ENCODE measurements at regions not wholly inside any gene's neighbourhood (a gene's known extent, or its start where the extent isn't known, plus 50 kb on each side); places are given as distances from the start of the nearest gene placed in this dataset.
"Not testable (repeated sequence)": the region's sequence is repeated elsewhere in the genome, so short reads cannot be mapped to it uniquely, and the experiment has no call there.

DNA sequence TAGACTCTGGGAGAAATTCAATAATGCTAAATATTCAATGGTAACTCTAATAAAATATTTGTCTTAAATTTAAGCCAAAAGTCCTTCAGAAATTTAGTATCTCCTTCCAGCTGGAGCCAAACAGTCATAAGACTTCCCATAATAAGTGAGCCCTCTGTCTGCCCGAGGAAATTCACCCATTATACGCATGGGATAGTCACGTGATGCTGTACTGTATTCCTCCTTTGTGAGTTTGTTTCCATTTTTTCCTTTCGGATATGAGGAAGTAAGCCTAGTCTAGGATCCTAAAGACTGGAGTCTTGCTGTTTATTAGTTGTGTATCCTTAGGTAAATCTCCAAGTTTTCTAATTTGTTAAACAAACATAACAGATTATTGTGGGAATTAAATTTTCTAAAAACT is 110.4 kb upstream of the PLAAT1 start:
- no peak for DNase-seq

DNA sequence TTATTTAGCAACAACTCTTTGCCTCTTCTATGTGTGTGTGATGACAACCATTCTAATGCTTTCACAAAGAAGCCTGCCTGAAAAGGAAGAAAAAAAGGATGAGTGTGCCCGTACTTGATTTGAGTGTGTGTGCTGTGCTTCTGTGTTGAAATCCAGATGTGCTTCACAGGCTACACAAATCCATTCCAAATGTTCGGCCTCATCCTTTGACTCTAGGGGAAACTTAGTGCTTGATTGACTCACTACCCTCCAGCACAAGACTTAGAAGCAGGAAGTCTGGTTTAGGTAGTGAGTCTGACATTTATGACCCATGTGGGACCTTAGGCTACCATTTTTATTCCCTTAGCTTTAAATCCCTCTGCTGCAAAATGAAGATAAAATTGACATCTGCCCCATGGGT is 108.8 kb upstream of the PLAAT1 start:
- DNase-seq, result no peak

GRCh38 chr3:193132964-193133363 is 108.1 kb upstream of the PLAAT1 start:
- peak; percentile 28 for DNase-seq

DNA sequence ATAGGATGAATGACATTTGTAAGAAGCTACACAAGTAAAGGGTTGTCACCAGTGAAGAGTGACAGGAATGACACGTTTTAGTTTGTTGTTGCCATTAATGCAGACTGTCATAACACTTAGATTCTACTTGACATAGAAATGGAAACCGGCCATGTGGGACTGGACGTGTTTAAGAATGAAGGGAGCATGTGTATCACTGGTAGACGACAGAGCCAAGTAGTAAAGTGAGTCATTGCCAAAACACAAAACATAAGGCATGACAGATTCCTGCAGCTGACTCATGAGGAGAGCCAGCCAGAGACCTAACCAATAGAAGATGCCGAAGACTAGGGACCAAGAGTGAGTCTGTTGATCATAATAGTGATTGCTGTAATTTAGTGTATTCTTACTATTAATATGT is 106.2 kb upstream of the PLAAT1 start:
- DNase-seq, result peak; percentile 34

GRCh38 chr3:193140381-193140780 is 100.6 kb upstream of the PLAAT1 start:
- no peak for DNase-seq

DNA sequence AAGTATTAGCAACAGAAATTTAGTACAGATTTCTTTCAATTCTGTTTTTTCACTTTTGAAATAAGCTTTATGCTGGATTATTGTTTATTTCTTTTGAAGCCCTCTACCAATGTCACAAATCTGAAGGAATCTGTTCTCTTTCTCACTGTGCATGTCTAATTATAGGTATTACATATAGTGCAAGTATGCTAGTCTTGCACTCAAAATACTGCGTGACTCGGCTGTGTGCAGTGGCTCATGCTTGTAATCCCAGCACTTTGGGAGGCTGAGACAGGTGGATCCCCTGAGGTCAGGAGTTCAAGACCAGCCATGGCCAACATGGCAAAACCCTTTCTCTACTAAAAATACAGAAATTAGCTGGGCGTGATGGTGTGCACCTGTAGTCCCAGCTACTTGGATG is 95.8 kb upstream of the PLAAT1 start:
- DNase-seq, result no peak

DNA sequence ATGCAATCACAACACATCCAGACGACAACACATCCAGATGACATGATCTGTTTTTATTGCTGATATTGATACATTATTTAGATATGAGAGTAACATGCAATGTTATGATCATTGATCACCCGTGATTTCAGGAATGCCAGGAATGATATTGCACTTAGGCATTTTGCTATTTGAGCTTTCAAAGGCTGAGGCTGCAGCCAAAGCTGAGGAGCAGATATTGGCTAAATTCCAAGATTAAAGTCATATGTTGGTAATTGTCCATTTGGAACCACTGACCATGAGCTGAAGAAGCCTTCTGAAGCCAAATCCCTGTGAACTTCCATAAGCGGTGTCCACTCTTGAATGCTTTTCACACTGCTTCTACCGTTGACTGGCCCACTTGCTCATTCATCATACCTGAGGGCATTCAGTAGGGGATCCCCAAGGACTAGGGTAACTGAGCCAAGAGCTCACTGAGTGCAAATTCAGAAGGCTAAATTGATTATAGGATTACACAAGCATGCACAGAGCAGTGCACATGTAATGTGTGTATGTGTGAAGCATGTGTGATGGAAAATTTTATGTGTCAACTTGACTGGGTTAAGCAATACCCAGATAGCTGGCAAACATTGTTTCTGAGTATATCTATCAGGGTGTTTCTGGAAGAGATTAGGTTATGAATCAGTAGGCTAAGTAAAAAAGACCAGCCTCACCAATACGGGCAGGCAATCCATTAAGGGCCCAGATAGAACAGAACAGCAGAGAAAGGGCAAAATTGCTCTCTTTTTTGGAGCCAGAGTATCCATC is 92.1 kb upstream of the PLAAT1 start:
- DNase-seq, result no peak

- no peak for DNase-seq
Measured at GRCh38 chr3:193149998-193150397, 91.0 kb upstream of the PLAAT1 start.

GRCh38 chr3:193155044-193155781 is 85.8 kb upstream of the PLAAT1 start:
- DNase-seq, result not testable (repeated sequence)

GRCh38 chr3:193157051-193157450 is 84.0 kb upstream of the PLAAT1 start:
- DNase-seq, result no peak

DNA sequence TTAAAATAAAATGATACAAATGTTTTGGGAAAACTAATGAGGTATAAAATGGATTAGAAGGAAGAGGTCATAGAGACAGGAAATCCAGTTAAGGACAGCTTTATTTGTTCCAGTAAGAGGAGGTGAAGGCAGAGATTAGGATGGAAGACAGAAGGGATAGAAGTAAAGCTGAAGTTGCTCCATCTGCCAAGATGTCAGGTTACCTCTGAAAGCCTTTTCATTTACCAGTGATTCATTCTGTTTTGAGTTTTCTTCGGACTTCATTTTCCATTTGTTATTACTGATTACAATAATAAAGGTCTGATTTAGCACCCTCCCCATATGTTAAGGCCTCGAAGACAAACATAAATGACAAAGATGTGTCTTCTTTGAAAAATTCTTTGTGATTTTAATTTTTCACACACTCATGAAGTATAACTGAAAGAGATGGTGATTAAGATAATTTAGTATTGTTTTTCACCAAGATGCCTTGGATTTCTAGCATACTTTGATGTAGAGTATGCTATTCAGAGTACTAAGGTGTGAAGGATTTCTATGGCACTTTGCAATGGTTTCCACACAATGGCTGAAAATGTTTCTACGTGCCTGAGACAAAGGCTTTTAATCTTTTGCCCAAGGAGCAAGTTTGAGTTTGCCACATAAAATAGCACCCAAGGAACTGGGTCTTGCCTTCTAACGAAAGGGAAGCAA is 75.4 kb upstream of the PLAAT1 start:
- no peak for DNase-seq

DNA sequence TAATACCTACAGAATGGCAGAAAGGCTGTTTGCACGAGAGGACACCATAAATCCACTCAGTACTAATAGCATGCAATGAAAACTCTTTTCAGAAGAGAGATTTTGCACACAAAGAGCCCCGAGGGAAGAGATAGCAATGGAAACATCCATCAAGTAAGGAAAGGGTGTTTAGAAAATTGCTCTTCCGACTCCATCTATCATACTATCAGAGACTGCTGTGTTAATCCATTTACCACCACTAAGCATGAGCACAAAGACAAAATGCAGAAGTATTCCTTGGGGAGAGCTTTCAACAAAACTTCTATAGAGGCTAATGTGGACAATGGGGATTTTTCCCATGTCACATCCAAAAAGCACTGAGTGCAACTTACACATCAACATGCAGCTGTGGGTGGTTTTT is 72.1 kb upstream of the PLAAT1 start:
- DNase-seq, result no peak

DNA sequence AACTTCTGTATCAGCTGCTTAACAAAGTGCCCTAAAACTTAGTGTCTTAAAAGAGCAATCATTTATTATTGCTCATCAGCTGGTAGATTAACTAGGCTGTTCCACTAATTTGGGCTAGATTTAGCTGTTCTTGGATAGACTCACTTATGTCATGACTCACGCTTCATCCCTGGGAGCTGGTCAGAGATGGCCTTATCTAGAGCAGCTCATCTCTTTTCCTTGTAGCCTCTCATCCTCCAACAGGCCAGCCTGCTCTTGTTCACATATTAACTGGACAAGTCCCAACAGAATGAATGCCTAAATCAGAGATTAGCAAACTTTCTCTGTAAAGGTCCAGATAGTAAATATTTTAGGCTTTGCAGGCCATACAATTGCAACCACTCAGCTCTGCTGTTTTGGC is 66.9 kb upstream of the PLAAT1 start:
- no peak for DNase-seq

GRCh38 chr3:193179332-193180012 is 61.5 kb upstream of the PLAAT1 start:
- not testable (repeated sequence) for DNase-seq

GRCh38 chr3:193187070-193187722 is 53.8 kb upstream of the PLAAT1 start:
- DNase-seq, result no peak

GRCh38 chr3:193190146-193190786 is 50.8 kb upstream of the PLAAT1 start:
- no peak for DNase-seq

Measured in femur (tissue), 1 donor.